ENCODE measurements at regions not wholly inside any gene's neighbourhood (a gene's known extent, or its start where the extent isn't known, plus 50 kb on each side); places are given as distances from the start of the nearest gene placed in this dataset.

DNA sequence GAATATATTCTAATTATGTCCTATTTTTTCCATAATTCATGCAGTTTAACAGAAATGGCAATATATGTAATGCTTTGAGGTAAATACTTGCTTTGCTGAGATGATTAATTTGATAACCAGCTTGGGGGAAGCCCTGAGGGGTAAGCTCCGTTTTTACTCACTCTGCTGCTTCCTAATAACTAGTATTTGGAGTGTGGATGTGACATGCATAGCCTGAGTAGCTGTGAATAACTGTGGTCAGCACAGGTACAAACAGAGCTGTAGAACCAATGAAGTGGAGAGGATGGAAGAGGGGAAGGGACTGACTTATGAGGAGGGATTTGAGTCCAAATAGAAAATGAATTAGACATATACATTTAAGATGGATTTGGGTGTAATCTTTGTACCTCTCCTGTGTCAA, 1495.5 kb upstream of the DDX18 start:
- in situ Hi-C loops (cut with HindIII; ENCODE audit: low sequenced_read_pairs): no loop called here

DNA sequence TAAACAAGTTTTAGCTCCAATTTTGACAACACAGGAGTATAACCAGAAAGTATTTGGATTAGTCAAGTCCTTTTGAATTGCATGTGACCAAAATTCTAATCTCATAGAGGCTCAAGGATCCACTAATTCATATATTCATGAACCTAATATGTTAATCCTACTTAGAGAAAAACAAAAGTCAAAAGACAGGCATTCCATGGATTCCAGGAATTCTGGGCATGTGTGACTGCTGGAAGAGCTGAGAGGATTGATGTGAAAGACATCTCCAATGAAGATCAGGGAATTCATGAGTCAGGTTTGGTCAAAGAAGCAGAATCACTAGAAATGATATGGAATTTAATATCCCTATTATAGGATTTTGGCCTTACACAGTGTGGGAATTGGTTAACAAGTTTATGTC, 1494.6 kb upstream of the DDX18 start:
- H3K4me3 ChIP-seq (ENCODE audit: low read depth, low read length): no peak overlapping the region
- in situ Hi-C loops (cut with HindIII; ENCODE audit: low sequenced_read_pairs): no loop called here
- no peak for DNase-seq (ENCODE audit: low read depth, low spot score)
- TF ChIP-seq, protein P1, sequence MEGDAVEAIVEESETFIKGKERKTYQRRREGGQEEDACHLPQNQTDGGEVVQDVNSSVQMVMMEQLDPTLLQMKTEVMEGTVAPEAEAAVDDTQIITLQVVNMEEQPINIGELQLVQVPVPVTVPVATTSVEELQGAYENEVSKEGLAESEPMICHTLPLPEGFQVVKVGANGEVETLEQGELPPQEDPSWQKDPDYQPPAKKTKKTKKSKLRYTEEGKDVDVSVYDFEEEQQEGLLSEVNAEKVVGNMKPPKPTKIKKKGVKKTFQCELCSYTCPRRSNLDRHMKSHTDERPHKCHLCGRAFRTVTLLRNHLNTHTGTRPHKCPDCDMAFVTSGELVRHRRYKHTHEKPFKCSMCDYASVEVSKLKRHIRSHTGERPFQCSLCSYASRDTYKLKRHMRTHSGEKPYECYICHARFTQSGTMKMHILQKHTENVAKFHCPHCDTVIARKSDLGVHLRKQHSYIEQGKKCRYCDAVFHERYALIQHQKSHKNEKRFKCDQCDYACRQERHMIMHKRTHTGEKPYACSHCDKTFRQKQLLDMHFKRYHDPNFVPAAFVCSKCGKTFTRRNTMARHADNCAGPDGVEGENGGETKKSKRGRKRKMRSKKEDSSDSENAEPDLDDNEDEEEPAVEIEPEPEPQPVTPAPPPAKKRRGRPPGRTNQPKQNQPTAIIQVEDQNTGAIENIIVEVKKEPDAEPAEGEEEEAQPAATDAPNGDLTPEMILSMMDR (IDR thresholded peaks at IDR 0.05; ENCODE audit: low read depth, low read length): no peak

More for the DNA sequence above, 1495.5 kb upstream of the DDX18 start:
- no peak overlapping the region for H3K4me3 ChIP-seq (ENCODE audit: low read depth, low read length)
- TF ChIP-seq, protein P1 (IDR thresholded peaks at IDR 0.05; ENCODE audit: low read depth, low read length): no peak
- DNase-seq (ENCODE audit: low read depth, low spot score): no peak

DNA sequence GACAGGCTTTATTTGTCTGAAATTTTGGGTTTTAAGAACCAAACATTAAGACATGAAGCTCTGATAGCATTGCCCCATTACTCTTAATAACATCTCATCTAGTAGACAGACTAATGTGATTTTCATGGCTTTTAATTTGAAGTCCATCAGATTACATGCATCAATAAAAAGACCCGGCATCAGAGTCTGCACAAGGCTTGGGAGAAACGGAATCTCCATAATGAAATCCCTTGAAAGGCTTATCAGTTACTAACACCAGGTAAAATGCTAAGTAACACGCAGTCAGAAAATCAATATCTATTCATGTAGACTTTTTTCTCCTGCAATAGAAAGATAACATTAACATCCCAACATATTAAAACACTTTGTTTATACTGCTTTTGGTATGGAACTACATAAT, 1485.2 kb upstream of the DDX18 start:
- H3K4me3 ChIP-seq (ENCODE audit: low read depth, low read length): no peak overlapping the region
- in situ Hi-C loops (cut with HindIII; ENCODE audit: low sequenced_read_pairs): no loop called here
- TF ChIP-seq, protein P1 (IDR thresholded peaks at IDR 0.05; ENCODE audit: low read depth, low read length): no peak
- DNase-seq (ENCODE audit: low read depth, low spot score): no peak

DNA sequence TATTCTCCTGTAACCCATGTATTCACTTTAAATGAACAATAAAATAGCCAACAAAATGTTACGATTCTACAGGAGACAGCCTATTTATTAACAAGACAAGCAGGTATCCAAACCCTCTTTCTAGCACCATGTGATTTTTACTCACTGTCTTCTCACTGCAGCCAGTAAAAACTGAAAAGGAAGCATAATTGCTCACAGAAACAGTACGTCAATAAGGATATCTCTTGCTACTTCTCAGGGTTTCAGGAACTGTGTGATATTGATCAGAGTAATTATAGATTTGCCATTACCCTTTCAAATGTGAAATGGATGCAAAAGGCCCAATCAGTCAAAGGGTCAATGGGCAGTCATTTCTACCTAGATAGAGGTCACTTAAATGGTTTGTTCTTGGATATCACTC, 1473.8 kb upstream of the DDX18 start:
- in situ Hi-C loops (cut with HindIII; ENCODE audit: low sequenced_read_pairs): no loop called here
- no peak for DNase-seq (ENCODE audit: low read depth, low spot score)
- H3K4me3 ChIP-seq (ENCODE audit: low read depth, low read length): no peak overlapping the region
- TF ChIP-seq, protein P1 (IDR thresholded peaks at IDR 0.05; ENCODE audit: low read depth, low read length): no peak

DNA sequence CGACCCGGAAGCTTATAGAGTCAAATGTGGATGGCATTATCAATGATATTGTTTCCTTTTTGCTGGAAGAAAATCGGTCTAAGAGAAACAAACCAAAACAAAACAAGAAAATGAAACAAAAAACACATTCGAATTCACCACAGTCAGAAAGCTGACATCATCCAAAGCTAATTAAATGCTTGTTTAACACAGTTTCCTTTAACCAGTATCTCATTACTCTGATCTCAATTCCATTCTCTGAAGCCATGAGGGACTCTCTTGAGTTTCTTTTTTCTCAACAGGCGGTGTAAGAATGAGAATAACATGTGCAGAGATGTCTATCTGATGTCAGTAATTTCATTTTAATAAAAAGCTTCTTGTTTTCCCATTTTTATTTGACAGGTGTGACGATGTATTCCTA, 1448.3 kb upstream of the DDX18 start:
- in situ Hi-C loops (cut with HindIII; ENCODE audit: low sequenced_read_pairs): no loop called here
- H3K4me3 ChIP-seq (ENCODE audit: low read depth, low read length): no peak overlapping the region
- TF ChIP-seq, protein P1 (IDR thresholded peaks at IDR 0.05; ENCODE audit: low read depth, low read length): no peak
- DNase-seq (ENCODE audit: low read depth, low spot score): no peak

DNA sequence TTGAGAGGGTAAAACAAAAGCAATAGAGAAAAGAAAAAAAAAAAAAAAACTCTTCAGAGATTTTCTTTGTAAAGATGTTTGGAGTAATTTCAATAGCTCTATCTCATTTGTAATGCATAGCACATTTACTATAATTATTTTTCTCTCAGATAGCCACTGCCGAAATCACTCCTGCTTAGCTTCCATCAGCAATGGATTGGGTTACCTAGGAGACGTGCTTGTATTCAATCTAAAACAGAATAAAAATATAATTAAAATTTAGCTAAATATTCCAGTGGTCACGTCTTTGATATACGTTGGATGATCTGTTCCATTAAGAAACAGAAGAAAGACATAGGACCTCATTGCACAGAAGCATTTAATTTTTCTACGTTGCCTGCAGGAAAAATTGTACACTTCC, 1435.7 kb upstream of the DDX18 start:
- TF ChIP-seq, protein P1 (IDR thresholded peaks at IDR 0.05; ENCODE audit: low read depth, low read length): no peak
- H3K4me3 ChIP-seq (ENCODE audit: low read depth, low read length): no peak overlapping the region
- in situ Hi-C loops (cut with HindIII; ENCODE audit: low sequenced_read_pairs): no loop called here
- no peak for DNase-seq (ENCODE audit: low read depth, low spot score)

DNA sequence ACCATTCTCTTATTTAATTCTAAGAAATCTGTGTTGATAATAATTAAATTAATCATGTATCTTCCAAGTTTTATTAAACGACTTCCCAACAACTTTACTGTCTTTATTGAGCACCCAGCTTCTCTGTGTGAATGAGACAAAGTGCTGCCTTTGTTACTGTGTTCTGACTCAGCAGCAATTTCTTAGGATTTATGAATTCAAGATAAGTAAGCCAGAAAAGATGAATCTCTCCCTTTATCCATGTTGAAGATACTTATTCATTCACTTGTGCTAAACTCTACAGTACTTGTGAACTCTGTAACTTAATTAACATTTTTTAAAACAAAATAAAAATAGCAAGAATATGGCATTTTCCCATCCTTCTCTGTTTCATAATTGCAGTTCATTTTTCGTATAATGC, 1403.3 kb upstream of the DDX18 start:
- TF ChIP-seq, protein P1 (IDR thresholded peaks at IDR 0.05; ENCODE audit: low read depth, low read length): no peak
- no peak overlapping the region for H3K4me3 ChIP-seq (ENCODE audit: low read depth, low read length)
- no peak for DNase-seq (ENCODE audit: low read depth, low spot score)
- in situ Hi-C loops (cut with HindIII; ENCODE audit: low sequenced_read_pairs): no loop called here
